ENCODE measurements at regions not wholly inside any gene's neighbourhood (a gene's known extent, or its start where the extent isn't known, plus 50 kb on each side); places are given as distances from the start of the nearest gene placed in this dataset.

DNA sequence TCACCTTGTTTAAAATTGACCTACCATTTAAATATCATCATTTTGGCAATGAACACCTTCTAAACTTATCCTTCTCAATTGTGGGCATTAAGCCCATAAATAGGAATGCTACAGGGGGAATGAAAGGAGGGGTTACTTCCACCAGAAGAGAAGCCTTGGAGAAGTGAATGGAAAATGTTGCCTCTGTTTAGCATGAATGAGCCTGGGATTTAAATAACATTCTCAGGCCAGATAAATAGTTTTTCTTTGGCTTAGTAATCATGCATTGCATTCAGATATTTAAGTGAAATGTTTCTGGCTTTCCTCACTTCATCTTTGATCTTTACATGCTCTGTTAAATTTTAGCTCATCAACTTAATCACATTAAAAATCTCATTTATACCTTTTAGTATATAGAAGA is 284.3 kb upstream of the FMN2 start:
- TF ChIP-seq EZH2 (IDR thresholded peaks at IDR 0.05; ENCODE audit: insufficient read depth, poor library complexity, severe bottlenecking), result no peak
- TF ChIP-seq EZH2phosphoT487 (IDR thresholded peaks at IDR 0.05; ENCODE audit: insufficient read depth, low read depth), result no peak

All from GM23248 (cell line).